Mucosa of stomach (tissue), 1 donor: ENCODE measurements at regions not wholly inside any gene's neighbourhood (a gene's known extent, or its start where the extent isn't known, plus 50 kb on each side); places are given as distances from the start of the nearest gene placed in this dataset.

Experiments used
- H3K27me3 ChIP-seq: one replicate; pipeline ENCODE4 v1.7.0; 2013; ENCODE audit warnings: mild to moderate bottlenecking, low read length; ENCODE audit not compliant: control insufficient read depth, insufficient read depth
- H3K36me3 ChIP-seq: one replicate; pipeline ENCODE4 v1.7.0; 2013; ENCODE audit warnings: low read length; ENCODE audit not compliant: control insufficient read depth, insufficient read depth
- H3K4me1 ChIP-seq: one replicate; pipeline ENCODE4 v1.7.0; 2013; ENCODE audit warnings: mild to moderate bottlenecking, low read length; ENCODE audit not compliant: control insufficient read depth, insufficient read depth
- H3K4me3 ChIP-seq: one replicate; pipeline ENCODE4 v1.7.0; 2013; ENCODE audit warnings: low read length
- H3K9ac ChIP-seq: one replicate; pipeline ENCODE4 v1.7.0; 2013; ENCODE audit warnings: mild to moderate bottlenecking, low read length, moderate library complexity
- H3K9me3 ChIP-seq: one replicate; pipeline ENCODE4 v1.7.0; 2013; ENCODE audit warnings: mild to moderate bottlenecking, low read length, moderate library complexity; ENCODE audit not compliant: control insufficient read depth
- donor health status: Pancreatic carcinoma.

- Histone ChIP-seq H3K9ac (no peak overlapping the region), H3K4me1 (no peaks in the 10 kb centered on the region), H3K4me3 (no peak overlapping the region), H3K9me3 (no peaks in the 10 kb centered on the region), H3K27me3 (no peaks in the 10 kb centered on the region), H3K36me3 (no peaks in the 10 kb centered on the region)
Measured at GRCh38 chr21:27464648-27465047, 497.8 kb upstream of the ADAMTS5 start.

- Histone ChIP-seq H3K27me3 (no peaks in the 10 kb centered on the region), H3K36me3 (no peaks in the 10 kb centered on the region), H3K9me3 (no peaks in the 10 kb centered on the region), H3K4me1 (no peaks in the 10 kb centered on the region), H3K9ac (no peak overlapping the region), H3K4me3 (no peak overlapping the region)
Measured at GRCh38 chr21:27462726-27463125, 495.8 kb upstream of the ADAMTS5 start.

GRCh38 chr21:27454234-27454633, 487.3 kb upstream of the ADAMTS5 start:
- no peak overlapping the region for H3K9ac ChIP-seq
- no peaks in the 10 kb centered on the region for H3K36me3 ChIP-seq
- H3K4me1 ChIP-seq: no peaks in the 10 kb centered on the region
- H3K27me3 ChIP-seq: no peaks in the 10 kb centered on the region
- H3K9me3 ChIP-seq: no peaks in the 10 kb centered on the region
- H3K4me3 ChIP-seq: no peak overlapping the region

- no peaks in the 10 kb centered on the region for H3K4me1 ChIP-seq
- no peaks in the 10 kb centered on the region for H3K36me3 ChIP-seq
- no peaks in the 10 kb centered on the region for H3K9me3 ChIP-seq
- no peak overlapping the region for H3K4me3 ChIP-seq
- H3K27me3 ChIP-seq: no peaks in the 10 kb centered on the region
- H3K9ac ChIP-seq: no peak overlapping the region
Measured at GRCh38 chr21:27451116-27451515, 484.2 kb upstream of the ADAMTS5 start.

GRCh38 chr21:27450216-27450615, 483.3 kb upstream of the ADAMTS5 start:
- H3K4me1 ChIP-seq: no peaks in the 10 kb centered on the region
- no peak overlapping the region for H3K4me3 ChIP-seq
- H3K9me3 ChIP-seq: no peaks in the 10 kb centered on the region
- no peaks in the 10 kb centered on the region for H3K36me3 ChIP-seq
- no peak overlapping the region for H3K9ac ChIP-seq
- H3K27me3 ChIP-seq: no peaks in the 10 kb centered on the region

GRCh38 chr21:27448960-27449359, 482.1 kb upstream of the ADAMTS5 start:
- H3K9ac ChIP-seq: no peak overlapping the region
- H3K27me3 ChIP-seq: no peaks in the 10 kb centered on the region
- H3K4me3 ChIP-seq: no peak overlapping the region
- H3K4me1 ChIP-seq: no peaks in the 10 kb centered on the region
- no peaks in the 10 kb centered on the region for H3K36me3 ChIP-seq
- H3K9me3 ChIP-seq: no peaks in the 10 kb centered on the region

- no peak overlapping the region for H3K4me3 ChIP-seq
- H3K27me3 ChIP-seq: no peaks in the 10 kb centered on the region
- no peaks in the 10 kb centered on the region for H3K4me1 ChIP-seq
- no peaks in the 10 kb centered on the region for H3K9me3 ChIP-seq
- no peak overlapping the region for H3K9ac ChIP-seq
- no peaks in the 10 kb centered on the region for H3K36me3 ChIP-seq
Measured at GRCh38 chr21:27447843-27448242, 481.0 kb upstream of the ADAMTS5 start.

- Histone ChIP-seq H3K27me3 (no peaks in the 10 kb centered on the region), H3K9me3 (no peaks in the 10 kb centered on the region), H3K4me1 (no peaks in the 10 kb centered on the region), H3K4me3 (no peak overlapping the region), H3K36me3 (no peaks in the 10 kb centered on the region), H3K9ac (no peak overlapping the region)
Measured at GRCh38 chr21:27429710-27430341, 462.9 kb upstream of the ADAMTS5 start.

GRCh38 chr21:27426196-27426595, 459.3 kb upstream of the ADAMTS5 start:
- Histone ChIP-seq H3K4me3 (no peak overlapping the region), H3K4me1 (no peaks in the 10 kb centered on the region), H3K9me3 (no peaks in the 10 kb centered on the region), H3K36me3 (no peaks in the 10 kb centered on the region), H3K27me3 (no peaks in the 10 kb centered on the region), H3K9ac (no peak overlapping the region)

- Histone ChIP-seq H3K4me1 (no peaks in the 10 kb centered on the region), H3K9me3 (no peaks in the 10 kb centered on the region)
Measured at GRCh38 chr21:27425574-27425973, 458.7 kb upstream of the ADAMTS5 start.

GRCh38 chr21:27425172-27425571, 458.3 kb upstream of the ADAMTS5 start:
- Histone ChIP-seq H3K4me1 (no peaks in the 10 kb centered on the region), H3K9me3 (no peaks in the 10 kb centered on the region), H3K4me3 (no peak overlapping the region), H3K27me3 (no peaks in the 10 kb centered on the region), H3K36me3 (no peaks in the 10 kb centered on the region), H3K9ac (no peak overlapping the region)

More at GRCh38 chr21:27425574-27425973, 458.7 kb upstream of the ADAMTS5 start:
- Histone ChIP-seq H3K9ac (no peak overlapping the region), H3K27me3 (no peaks in the 10 kb centered on the region), H3K4me3 (no peak overlapping the region), H3K36me3 (no peaks in the 10 kb centered on the region)

- no peak overlapping the region for H3K4me3 ChIP-seq
- no peak overlapping the region for H3K9ac ChIP-seq
- H3K9me3 ChIP-seq: no peaks in the 10 kb centered on the region
- no peaks in the 10 kb centered on the region for H3K4me1 ChIP-seq
- no peaks in the 10 kb centered on the region for H3K36me3 ChIP-seq
- no peaks in the 10 kb centered on the region for H3K27me3 ChIP-seq
Measured at GRCh38 chr21:27424601-27425000, 457.7 kb upstream of the ADAMTS5 start.
